ENCODE measurements at regions not wholly inside any gene's neighbourhood (a gene's known extent, or its start where the extent isn't known, plus 50 kb on each side); places are given as distances from the start of the nearest gene placed in this dataset.

DNA sequence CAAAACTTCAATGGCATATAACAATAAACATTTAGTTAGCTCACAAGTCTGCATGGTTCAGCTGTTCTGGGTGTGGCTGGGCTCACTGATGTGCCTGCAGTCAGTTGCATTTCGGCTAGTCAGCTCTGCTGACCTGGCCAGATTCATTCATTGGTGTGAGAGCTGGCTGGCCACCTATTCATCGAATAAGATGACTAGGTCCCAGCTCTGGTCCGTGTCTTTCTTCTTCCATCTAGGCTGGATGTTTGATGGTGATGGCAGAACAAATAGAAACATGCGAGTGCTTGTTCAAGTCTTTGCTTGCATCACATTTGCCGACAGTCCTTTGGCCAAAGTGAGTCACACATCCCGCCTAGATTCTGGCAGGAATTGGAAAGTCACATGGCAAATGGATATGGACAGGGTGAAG lies 203.3 kb upstream of the CRY1 start:
- Histone ChIP-seq H3K4me1 (replicated peaks in 1 of 2) (no peaks in the 10 kb centered on the region), H3K27ac (no peak overlapping the region), H3K4me3 (no peak overlapping the region)
- WGBS, 10 experiments, result 40 to 88% (median 79%) methylated on average over 1 to 6 of the region's 6 CpGs; no CpG with 5 or more reads in 3 of the 10 experiments
- peak in 2 of 8 experiments; percentile 84 to 88 for ATAC-seq (replicated peaks in 6 of 8)
- in situ Hi-C loops (cut with MboI; ENCODE audit: low pct_unique_long_range_greater_than_20kb in 2 of 9, low sequenced_read_pairs in 9 of 9, unreplicated experiment in 9 of 9), result no loop called here

DNA sequence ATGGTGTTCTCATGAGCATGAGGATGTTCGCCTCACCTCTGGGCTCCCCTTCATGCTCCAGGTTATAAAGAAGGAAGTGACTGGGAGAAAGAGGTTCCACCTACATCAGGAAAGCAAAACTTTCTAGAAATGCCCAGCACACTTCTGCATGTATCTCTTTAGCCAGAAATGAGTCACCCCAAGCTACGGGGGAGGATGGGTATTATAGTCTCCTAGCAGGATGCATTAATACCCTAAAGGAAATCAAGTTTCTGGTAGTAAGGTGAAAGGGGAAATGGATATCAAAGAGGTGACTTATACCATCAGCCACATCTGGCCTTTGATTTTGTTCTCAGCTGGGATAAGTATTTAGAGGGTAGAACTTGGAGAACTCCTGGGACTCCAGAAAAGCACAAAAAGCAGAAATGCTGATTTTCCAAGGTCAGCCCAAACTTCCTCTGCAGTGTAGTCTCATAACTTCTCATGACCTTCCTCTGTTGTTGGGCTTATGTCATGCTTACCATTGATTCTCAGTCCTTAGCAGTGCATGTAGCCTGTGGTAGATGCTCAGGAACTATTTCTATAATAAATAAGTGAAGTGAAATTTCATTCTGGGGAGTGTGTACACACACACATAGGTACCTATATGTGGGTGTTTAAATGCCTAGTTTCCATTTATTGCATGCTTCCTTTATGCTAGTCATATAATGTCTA lies 209.4 kb upstream of the CRY1 start:
- ATAC-seq (replicated peaks in 6 of 8), result no peak
- 0 to 100% (median 78%) methylated on average over 1 to 2 of the region's 2 CpGs; no CpG with 5 or more reads in 3 of the 10 experiments for WGBS, 10 experiments
- in situ Hi-C loops (cut with MboI; ENCODE audit: low pct_unique_long_range_greater_than_20kb in 2 of 9, low sequenced_read_pairs in 9 of 9, unreplicated experiment in 9 of 9), result loop anchor here in 1 of 9 experiments (25.0 kb wide), 1 partner anchor 165 kb away; no protein-coding TSS in a partner anchor
- Histone ChIP-seq H3K4me3 (no peak overlapping the region), H3K4me1 (replicated peaks in 1 of 2) (no peaks in the 10 kb centered on the region), H3K27ac (no peak overlapping the region)

DNA sequence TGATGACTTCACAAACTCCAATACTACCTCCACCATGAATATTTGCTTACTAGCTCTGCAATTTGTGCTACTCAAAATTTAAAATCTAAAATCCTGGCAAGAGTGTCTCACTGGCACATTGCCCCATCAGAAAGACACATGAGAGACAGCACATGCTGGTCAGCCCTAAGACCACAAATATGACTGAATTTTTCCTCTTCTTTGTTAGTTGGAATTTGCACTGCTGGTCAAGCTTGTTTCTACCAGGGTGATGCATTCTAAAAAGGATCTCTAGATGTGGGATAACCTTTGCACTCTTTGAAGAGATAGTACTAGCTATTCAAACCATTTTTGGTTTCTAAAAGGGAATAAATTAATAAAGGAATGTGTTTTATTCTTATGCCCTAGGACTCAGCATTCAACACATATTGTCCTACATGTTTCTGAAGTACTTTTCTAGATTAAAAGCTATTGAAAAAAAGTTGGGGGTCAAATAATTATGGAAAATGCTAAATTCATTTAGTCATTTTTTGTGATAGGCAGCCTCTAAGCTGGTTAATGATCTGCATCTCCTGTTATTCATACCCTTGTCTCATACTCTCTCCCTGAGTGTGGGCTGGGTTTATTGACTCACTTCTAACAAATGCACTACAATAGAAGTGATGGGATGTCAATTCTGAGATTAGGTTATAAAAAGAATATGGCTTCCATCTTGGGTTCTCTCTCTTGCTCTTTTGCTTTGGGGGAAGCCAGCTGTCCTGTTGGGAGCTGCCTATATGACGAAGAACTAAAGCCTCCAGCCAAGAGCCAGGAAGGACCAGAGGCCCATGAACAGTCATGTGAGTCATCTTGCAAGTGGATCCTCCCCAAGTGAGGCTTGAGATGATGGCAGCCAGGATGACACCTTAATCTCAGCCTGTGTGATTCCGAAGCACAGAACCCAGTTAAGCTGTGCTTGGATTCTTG lies 211.5 kb upstream of the CRY1 start:
- Histone ChIP-seq H3K4me3 (no peak overlapping the region), H3K27ac (no peak overlapping the region), H3K4me1 (replicated peaks in 1 of 2) (no peaks in the 10 kb centered on the region)
- in situ Hi-C loops (cut with MboI; ENCODE audit: low pct_unique_long_range_greater_than_20kb in 2 of 9, low sequenced_read_pairs in 9 of 9, unreplicated experiment in 9 of 9), result loop anchor here in 1 of 9 experiments (25.0 kb wide), 1 partner anchor 168 kb away; no protein-coding TSS in a partner anchor
- WGBS, 10 experiments, result 10 to 100% (median 84%) methylated on average over 1 to 2 of the region's 2 CpGs; no CpG with 5 or more reads in 3 of the 10 experiments
- no peak for ATAC-seq (replicated peaks in 6 of 8)

DNA sequence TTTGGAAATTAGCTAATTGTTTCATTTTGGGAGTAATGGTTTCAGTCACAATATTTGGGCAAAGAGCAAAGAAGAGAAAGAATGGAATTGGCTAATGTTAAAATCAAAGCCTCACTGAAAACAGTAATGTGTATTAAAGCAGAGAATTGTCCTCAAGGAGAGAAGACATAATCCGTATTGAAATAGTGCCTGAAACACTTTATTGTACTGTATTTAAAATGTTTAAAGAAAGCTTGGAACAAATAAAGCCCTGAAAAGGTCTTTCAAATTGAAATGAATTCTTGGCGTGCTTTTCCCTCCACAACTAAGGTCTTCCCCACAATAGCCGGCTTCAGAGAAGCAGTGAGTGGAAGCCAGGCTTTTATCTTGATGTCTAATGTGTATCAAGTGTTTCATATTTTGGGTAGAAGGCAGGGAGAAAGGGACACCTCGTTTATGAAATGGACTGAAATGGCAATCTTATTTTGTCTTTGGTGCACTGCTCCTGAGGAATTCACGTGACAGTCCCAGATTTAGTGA lies 212.9 kb upstream of the CRY1 start:
- no peak overlapping the region for H3K4me3 ChIP-seq
- H3K27ac ChIP-seq, result no peak overlapping the region
- 3 to 40% (median 25%) methylated on average over 3 to 5 of the region's 5 CpGs for WGBS, 10 experiments
- no peaks in the 10 kb centered on the region for H3K4me1 ChIP-seq (replicated peaks in 1 of 2)
- peak in 1 of 8 experiments; percentile 61 for ATAC-seq (replicated peaks in 6 of 8)
- in situ Hi-C loops (cut with MboI; ENCODE audit: low pct_unique_long_range_greater_than_20kb in 2 of 9, low sequenced_read_pairs in 9 of 9, unreplicated experiment in 9 of 9), result loop anchor here in 1 of 9 experiments (25.0 kb wide), 1 partner anchor 169 kb away; no protein-coding TSS in a partner anchor

DNA sequence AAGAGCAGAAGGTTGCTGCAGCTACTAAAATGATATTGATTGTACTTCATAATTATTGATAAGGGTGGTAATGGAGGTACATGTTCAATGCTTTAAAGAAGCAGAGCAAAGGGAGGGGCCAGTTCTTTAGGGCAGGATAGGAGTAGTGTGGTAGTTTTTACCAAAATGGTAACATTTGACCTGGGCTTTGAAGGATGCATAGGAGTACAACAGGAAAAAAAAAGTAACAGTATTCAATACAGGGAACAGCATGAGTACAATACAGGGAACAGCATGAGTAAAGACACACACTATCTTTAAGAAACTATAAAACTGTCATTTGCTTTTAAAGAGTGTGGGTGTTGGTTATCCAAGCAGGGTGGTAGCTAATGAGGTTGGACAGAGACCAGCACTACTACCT lies 215.0 kb upstream of the CRY1 start:
- H3K27ac ChIP-seq, result no peak overlapping the region
- H3K4me1 ChIP-seq (replicated peaks in 1 of 2), result no peaks in the 10 kb centered on the region
- ATAC-seq (replicated peaks in 6 of 8), result no peak
- H3K4me3 ChIP-seq, result no peak overlapping the region
- in situ Hi-C loops (cut with MboI; ENCODE audit: low pct_unique_long_range_greater_than_20kb in 2 of 9, low sequenced_read_pairs in 9 of 9, unreplicated experiment in 9 of 9), result loop anchor here in 1 of 9 experiments (25.0 kb wide), 1 partner anchor 171 kb away; no protein-coding TSS in a partner anchor

DNA sequence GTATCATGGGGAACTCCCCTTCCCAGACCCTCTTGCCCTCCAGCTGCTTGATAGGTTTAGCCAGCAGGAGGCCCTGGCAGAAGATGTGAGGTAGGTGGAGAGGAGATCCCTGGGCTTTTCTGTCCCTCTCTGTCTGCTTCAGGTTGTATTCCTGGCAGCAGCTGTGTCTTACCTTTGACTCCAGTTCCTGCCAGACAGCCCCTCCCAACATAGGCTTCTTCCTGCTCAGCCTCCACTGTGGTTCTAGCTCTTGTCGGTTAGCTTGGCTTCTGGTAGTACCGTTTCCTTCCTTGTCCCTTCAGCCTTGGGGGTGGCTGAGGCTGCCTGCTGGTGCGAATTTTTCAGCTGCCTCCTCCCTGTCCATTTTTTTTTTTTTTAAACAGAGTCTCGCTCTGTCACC lies 215.7 kb upstream of the CRY1 start:
- no peak for ATAC-seq (replicated peaks in 6 of 8)
- no peak overlapping the region for H3K4me3 ChIP-seq
- in situ Hi-C loops (cut with MboI; ENCODE audit: low pct_unique_long_range_greater_than_20kb in 2 of 9, low sequenced_read_pairs in 9 of 9, unreplicated experiment in 9 of 9), result loop anchor here in 1 of 9 experiments (25.0 kb wide), 1 partner anchor 172 kb away; no protein-coding TSS in a partner anchor
- no peak overlapping the region for H3K27ac ChIP-seq
- no peaks in the 10 kb centered on the region for H3K4me1 ChIP-seq (replicated peaks in 1 of 2)
- WGBS, 10 experiments, result 50 to 100% (median 87%) methylated on average over 1 to 3 of the region's 4 CpGs; no CpG with 5 or more reads in 4 of the 10 experiments

DNA sequence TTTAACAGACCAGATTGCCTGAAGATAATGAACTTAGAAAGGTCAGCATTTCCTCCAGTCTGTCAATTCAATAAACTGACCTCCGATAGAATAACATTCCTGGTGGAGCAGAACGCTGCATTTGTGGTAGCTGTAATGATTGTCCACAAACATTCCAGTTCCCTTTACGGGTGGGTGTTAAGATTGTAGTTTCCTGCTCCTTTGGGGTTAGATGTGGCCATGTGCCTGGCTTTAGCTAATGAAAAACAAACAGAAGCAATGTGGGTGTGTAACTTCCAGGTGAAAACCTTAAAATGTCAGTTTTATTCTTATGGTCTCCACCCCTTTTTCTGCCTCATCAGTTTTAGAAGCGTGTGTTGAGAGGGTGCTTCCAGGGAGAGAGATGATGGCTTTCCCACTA lies 217.3 kb upstream of the CRY1 start:
- 38 to 88% (median 75%) methylated on average over 1 to 4 of the region's 4 CpGs; no CpG with 5 or more reads in 3 of the 10 experiments for WGBS, 10 experiments
- no peak overlapping the region for H3K4me3 ChIP-seq
- no peak overlapping the region for H3K27ac ChIP-seq
- in situ Hi-C loops (cut with MboI; ENCODE audit: low pct_unique_long_range_greater_than_20kb in 2 of 9, low sequenced_read_pairs in 9 of 9, unreplicated experiment in 9 of 9), result loop anchor here in 1 of 9 experiments (25.0 kb wide), 1 partner anchor 173 kb away; no protein-coding TSS in a partner anchor
- no peaks in the 10 kb centered on the region for H3K4me1 ChIP-seq (replicated peaks in 1 of 2)
- ATAC-seq (replicated peaks in 6 of 8), result no peak

DNA sequence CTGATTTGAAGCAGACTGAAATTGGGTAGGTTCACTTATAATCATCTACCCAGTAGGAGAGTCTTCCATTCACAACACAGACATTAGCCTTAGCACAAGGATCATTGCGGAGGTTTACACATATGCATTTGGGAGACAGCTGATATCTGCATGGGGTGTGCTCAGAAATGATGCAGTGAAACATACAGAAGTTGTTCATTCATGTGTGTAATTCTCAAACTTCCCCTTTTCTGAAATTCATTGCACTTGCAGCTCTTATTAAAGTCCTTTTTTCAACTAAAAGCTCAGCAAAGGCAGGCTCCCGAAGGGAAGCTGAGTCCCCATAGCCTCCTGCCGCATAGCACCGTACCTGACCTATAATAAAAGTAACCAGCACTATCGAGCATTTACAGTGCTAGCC lies 218.3 kb upstream of the CRY1 start:
- no peak overlapping the region for H3K27ac ChIP-seq
- H3K4me3 ChIP-seq, result no peak overlapping the region
- WGBS, 10 experiments, result 14 to 100% (median 73%) methylated on average over 1 to 5 of the region's 5 CpGs; no CpG with 5 or more reads in 1 of the 10 experiments
- ATAC-seq (replicated peaks in 6 of 8), result no peak
- in situ Hi-C loops (cut with MboI; ENCODE audit: low pct_unique_long_range_greater_than_20kb in 2 of 9, low sequenced_read_pairs in 9 of 9, unreplicated experiment in 9 of 9), result loop anchor here in 1 of 9 experiments (25.0 kb wide), 1 partner anchor 174 kb away; no protein-coding TSS in a partner anchor
- no peaks in the 10 kb centered on the region for H3K4me1 ChIP-seq (replicated peaks in 1 of 2)

DNA sequence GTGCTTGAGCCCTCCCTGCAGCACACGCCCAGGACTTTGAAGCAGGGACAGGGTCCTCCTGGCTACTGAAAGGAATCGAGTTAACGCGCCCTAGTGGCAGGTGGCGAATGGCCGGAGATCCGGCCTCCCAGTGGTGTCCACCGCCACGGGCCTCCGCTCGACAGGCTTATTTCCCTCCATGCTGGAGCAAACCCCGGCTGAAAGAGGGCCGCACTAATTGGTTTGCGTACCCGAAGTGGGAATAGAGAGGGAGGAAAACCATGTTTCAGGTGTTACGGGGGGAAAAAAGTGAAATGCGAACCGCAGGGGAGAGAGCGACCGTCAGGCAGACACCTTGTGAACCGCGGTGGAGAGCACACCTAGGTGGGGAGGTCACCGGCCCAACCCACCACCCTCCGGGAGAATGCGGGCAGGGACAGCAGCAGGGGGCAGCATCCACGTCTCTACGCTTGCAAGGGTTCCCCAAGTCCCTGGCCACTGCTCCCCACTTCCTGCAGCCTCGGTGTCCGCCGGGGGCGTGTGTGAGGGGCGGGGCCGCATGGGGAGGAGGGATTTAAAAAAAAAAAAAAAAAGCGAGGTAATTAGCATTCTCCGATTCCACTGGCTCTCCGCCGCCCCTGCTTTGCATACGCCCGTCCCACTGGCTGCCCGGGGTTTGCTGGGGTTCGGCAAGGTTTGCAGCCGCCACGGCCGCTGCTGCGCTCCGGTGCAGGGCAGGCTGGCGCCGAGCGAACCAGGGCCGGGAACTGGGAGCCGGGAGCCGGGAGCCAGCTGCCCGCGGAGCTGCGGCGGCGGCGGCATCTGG lies 224.6 kb upstream of the CRY1 start:
- peak; percentile 88 to 98 (median 91) for ATAC-seq (replicated peaks in 6 of 8)
- Histone ChIP-seq H3K4me1 (replicated peaks in 1 of 2) (peaks cover 11% of the 10 kb centered on the region in 2 donors), H3K4me3 (peak overlapping the region; percentile 32 to 47 (median 41)), H3K27ac (no peak overlapping the region)
- in situ Hi-C loops (cut with MboI; ENCODE audit: low pct_unique_long_range_greater_than_20kb in 2 of 9, low sequenced_read_pairs in 9 of 9, unreplicated experiment in 9 of 9), result loop anchor here in 1 of 9 experiments (25.0 kb wide), 1 partner anchor 181 kb away; no protein-coding TSS in a partner anchor
- 0 to 23% (median 0%) methylated on average over 1 to 21 of the region's 58 CpGs; no CpG with 5 or more reads in 2 of the 10 experiments for WGBS, 10 experiments

DNA sequence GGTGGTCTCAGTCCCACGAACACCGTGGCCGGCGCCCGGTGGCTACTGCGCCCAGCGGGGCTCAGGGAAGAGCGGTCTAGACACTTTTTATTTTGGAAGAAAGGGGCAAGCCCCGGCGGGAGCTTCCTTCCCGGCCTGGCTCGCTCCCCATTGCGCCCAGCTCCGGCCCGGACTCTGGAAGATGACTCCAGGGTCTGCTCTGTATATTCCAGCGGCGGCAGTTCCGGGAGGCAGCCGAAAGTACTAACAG lies 225.1 kb upstream of the CRY1 start:
- in situ Hi-C loops (cut with MboI; ENCODE audit: low pct_unique_long_range_greater_than_20kb in 2 of 9, low sequenced_read_pairs in 9 of 9, unreplicated experiment in 9 of 9), result loop anchor here in 1 of 9 experiments (25.0 kb wide), 1 partner anchor 181 kb away; no protein-coding TSS in a partner anchor
- WGBS, 10 experiments, result 0 to 2% (median 0%) methylated on average over 3 to 13 of the region's 19 CpGs; no CpG with 5 or more reads in 7 of the 10 experiments
- Histone ChIP-seq H3K27ac (no peak overlapping the region), H3K4me1 (replicated peaks in 1 of 2) (peaks cover 11% of the 10 kb centered on the region in 2 donors), H3K4me3 (peak overlapping the region; percentile 32 to 47 (median 41))
- peak in 2 of 8 experiments; percentile 9 to 10 for ATAC-seq (replicated peaks in 6 of 8)

DNA sequence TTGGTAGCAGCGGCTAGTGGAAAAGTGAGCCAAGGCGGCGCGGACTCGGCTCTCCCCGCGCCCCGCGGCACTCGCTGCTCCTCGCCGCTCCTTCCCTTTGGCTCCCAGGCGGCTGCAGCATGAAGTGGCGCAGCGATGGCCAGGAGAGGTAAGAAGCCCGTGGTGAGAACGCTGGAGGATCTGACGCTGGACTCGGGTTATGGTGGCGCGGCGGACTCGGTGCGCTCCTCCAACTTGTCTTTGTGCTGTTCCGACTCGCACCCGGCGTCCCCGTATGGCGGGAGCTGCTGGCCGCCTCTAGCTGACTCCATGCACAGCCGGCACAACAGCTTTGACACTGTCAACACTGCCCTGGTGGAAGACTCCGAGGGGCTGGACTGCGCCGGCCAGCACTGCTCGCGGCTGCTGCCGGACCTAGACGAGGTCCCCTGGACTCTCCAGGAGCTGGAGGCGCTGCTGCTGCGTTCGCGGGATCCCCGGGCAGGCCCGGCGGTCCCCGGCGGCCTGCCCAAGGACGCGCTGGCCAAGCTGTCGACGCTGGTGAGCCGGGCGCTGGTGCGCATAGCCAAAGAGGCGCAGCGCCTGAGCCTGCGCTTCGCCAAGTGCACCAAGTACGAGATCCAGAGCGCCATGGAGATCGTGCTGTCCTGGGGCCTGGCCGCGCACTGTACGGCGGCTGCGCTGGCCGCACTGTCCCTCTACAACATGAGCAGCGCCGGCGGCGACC lies 225.6 kb upstream of the CRY1 start:
- peak; percentile 3 to 42 (median 19) for ATAC-seq (replicated peaks in 6 of 8)
- H3K4me3 ChIP-seq, result peak overlapping the region; percentile 32 to 47 (median 41)
- in situ Hi-C loops (cut with MboI; ENCODE audit: low pct_unique_long_range_greater_than_20kb in 2 of 9, low sequenced_read_pairs in 9 of 9, unreplicated experiment in 9 of 9), result loop anchor here in 1 of 9 experiments (25.0 kb wide), 1 partner anchor 182 kb away; no protein-coding TSS in a partner anchor
- peaks cover 11% of the 10 kb centered on the region in 2 donors for H3K4me1 ChIP-seq (replicated peaks in 1 of 2)
- 0 to 20% (median 0%) methylated on average over 1 to 10 of the region's 72 CpGs; no CpG with 5 or more reads in 6 of the 10 experiments for WGBS, 10 experiments
- H3K27ac ChIP-seq, result no peak overlapping the region
